GM19468 (cell line): ENCODE measurements at regions not wholly inside any gene's neighbourhood (a gene's known extent, or its start where the extent isn't known, plus 50 kb on each side); places are given as distances from the start of the nearest gene placed in this dataset.

Source experiments
- ATAC-seq: cut with Tn5 transposase; IDR thresholded peaks from one replicate; pipeline ENCODE4 v1.9.1; 2021; ENCODE audit warnings: mild to moderate bottlenecking, moderate library complexity, moderate number of reproducible peaks; ENCODE audit not compliant: unreplicated experiment; ENCODE audit errors: extremely low read depth

DNA sequence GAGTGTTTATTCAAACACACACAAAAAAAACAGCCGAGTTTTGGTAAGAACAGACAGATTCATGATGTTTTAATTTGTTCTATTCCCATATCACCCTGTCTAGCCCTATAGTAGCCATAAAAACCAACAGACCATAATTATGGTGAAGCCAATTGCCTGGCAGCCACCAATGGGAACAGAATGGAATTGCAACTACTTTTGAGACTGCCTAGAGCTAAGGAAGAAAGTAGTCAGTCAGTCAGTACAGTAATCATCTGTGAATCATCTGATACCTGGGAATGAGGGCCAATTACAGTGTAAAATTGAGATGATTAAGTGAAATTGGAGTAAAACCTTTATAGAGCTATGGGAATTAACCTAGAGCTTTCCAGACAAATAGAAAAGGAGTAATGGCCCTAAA lies 952.7 kb upstream of the KCND2 start:
- no peak for ATAC-seq

- no peak for ATAC-seq
These were observed 943.3 kb upstream of the KCND2 start for GRCh38 chr7:119329715-119330114.

- ATAC-seq: no peak
These were observed 937.6 kb upstream of the KCND2 start for GRCh38 chr7:119335405-119335804.

GRCh38 chr7:119341822-119342221 lies 931.2 kb upstream of the KCND2 start:
- no peak for ATAC-seq

GRCh38 chr7:119343289-119343688 lies 929.7 kb upstream of the KCND2 start:
- ATAC-seq: no peak

DNA sequence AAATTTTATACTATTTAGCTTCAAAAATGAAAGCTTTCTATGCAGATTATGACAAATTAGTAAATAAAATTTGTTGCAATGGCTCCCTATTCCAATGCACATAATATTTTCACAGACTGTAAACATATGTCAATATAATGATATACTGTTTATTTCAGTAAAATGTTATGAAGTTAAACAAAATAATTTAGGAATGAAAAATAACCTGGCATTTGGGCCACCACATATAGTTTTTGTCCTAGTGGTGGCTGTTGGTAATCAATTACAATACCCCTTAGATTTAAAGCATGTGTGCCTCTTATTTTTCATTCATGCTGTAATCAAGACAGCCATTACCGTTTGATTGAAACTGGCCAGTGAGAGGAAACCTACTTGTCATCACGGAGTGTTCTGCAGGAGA lies 928.5 kb upstream of the KCND2 start:
- no peak for ATAC-seq

- no peak for ATAC-seq
These were observed 924.5 kb upstream of the KCND2 start for GRCh38 chr7:119348491-119348890.

- ATAC-seq: no peak
These were observed 922.6 kb upstream of the KCND2 start for GRCh38 chr7:119350334-119350733.

DNA sequence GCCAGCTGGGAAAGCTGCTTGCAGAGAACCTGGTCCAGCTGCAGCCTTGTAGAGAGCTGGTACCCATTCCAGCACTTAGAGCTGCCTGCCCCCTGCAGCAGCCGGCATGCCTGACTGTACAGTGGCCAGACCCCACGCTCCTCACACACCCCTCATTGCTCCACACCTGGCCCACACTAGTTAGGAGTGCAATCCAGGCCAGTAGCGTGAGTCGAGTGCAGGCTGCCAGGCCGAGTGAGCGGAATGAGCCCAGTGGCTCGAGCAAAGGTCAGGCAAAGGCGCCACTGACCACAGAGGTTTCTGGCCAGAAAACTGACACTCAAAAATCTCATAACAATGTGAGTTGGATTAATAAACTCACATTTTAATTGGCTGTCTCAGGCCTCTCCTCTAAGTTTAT lies 921.7 kb upstream of the KCND2 start:
- no peak for ATAC-seq

GRCh38 chr7:119374436-119374835 lies 898.5 kb upstream of the KCND2 start:
- ATAC-seq: no peak

GRCh38 chr7:119377861-119378260 lies 895.1 kb upstream of the KCND2 start:
- no peak for ATAC-seq

GRCh38 chr7:119382726-119383125 lies 890.2 kb upstream of the KCND2 start:
- no peak for ATAC-seq

- ATAC-seq: no peak
These were observed 878.0 kb upstream of the KCND2 start for GRCh38 chr7:119395024-119395423.

GRCh38 chr7:119397156-119397555 lies 875.8 kb upstream of the KCND2 start:
- ATAC-seq: peak; percentile 91

- no peak for ATAC-seq
These were observed 864.4 kb upstream of the KCND2 start for GRCh38 chr7:119408596-119408995.

DNA sequence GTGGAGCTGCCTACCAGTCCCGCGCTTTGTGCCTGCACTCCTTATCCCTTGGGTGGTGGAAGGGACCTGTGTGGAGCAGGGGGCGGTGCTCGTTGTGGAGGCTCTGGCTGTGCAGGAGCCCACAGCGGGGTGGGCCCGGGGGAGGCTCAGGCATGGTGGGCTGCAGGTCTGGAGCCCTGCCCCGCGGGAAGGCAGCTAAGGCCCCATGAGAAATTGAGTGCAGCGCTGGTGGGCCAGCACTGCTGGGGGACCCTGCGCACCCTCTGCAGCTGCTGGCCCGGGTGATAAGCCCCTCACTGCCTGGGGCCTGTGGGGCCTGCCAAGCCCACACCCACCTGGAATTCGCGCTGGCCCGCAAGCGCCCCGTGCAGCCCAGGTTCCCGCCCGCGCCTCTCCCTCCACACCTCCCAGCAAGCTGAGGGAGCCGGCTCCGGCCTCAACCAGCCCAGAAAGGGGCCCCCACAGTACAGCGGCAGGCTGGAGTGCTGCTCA lies 859.6 kb upstream of the KCND2 start:
- no peak for ATAC-seq

GRCh38 chr7:119415682-119416081 lies 857.3 kb upstream of the KCND2 start:
- ATAC-seq: no peak

- no peak for ATAC-seq
These were observed 851.3 kb upstream of the KCND2 start for GRCh38 chr7:119421657-119422056.

DNA sequence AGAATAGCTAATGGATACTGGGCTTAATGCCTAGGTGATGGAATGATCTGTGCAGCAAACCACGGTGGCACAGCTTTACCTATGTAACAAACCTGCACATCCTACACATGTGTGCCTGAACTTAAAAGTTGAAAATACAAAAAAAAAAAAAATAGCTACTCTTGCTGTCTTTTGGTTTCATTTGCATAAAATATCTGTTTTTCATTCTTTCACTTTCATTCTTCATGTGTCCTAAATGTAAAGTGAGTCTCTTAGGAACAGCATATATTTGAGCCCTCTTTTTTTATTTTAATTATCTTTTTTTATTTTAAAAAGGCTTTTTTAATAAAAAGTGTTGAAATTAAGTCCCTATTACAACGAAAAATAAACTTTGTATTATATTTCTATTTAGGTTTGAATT lies 836.1 kb upstream of the KCND2 start:
- no peak for ATAC-seq

DNA sequence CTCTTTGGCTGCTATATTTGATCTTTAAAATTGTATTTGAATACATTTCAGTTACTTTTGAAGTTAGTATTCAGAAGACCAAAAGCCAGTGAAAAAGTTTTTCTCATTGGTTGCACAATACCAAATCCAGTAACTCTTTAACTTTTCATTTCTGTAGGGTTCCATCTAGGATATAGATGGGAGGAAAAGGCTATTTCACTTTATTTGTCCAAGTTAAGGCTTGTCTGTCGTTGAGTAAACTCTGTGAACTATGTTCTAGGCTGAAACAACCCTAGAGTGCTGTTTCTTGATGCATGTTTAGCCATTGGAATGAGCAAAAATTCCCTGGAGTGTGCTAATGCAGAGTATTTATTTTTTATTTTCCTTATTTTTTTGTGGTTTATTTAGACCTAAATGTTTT lies 834.7 kb upstream of the KCND2 start:
- no peak for ATAC-seq

- ATAC-seq: no peak
These were observed 833.8 kb upstream of the KCND2 start for GRCh38 chr7:119439192-119439591.

DNA sequence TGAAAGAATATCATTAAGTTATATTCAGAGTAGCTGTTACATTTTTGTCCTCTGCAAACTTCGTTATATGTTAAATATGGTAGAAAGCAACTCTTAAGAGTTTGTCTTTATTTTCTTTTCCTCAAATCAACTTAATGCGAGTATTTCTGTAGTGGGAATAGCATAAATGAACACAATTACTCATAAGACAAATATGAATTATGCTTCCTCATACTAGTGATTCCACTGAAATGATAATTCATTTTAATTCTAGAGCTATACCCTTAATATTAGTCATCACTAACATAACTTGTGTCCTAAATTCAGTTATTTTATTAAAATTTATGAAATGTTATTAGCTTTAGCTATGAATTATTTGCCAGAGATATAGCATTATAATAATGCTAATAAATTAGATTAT lies 820.6 kb upstream of the KCND2 start:
- ATAC-seq: no peak

- ATAC-seq: no peak
These were observed 807.1 kb upstream of the KCND2 start for GRCh38 chr7:119465798-119466305.
